GM13976 (cell line): ENCODE measurements at regions not wholly inside any gene's neighbourhood (a gene's known extent, or its start where the extent isn't known, plus 50 kb on each side); places are given as distances from the start of the nearest gene placed in this dataset.

Experiments used
- DNase-seq: peaks from one replicate; pipeline ENCODE4 v3.0.0; 2012; ENCODE audit warnings: low spot score
- in situ Hi-C: fragments of 300-500 bp; cut with MboI; formaldehyde crosslinking; loops from one replicate; pipeline ENCODE4 v1.12.0; 2022; ENCODE audit warnings: low sequenced_read_pairs, mixed read lengths, inconsistent platforms; ENCODE audit not compliant: unreplicated experiment
- TF ChIP-seq, protein P1 (sequence below): IDR thresholded peaks from 2 replicates; pipeline ENCODE4 v1.5.1; 2012; ENCODE audit warnings: borderline replicate concordance, mild to moderate bottlenecking; ENCODE audit not compliant: insufficient read depth; ENCODE audit errors: extremely low read depth, missing control alignments, control extremely low read depth

DNA sequence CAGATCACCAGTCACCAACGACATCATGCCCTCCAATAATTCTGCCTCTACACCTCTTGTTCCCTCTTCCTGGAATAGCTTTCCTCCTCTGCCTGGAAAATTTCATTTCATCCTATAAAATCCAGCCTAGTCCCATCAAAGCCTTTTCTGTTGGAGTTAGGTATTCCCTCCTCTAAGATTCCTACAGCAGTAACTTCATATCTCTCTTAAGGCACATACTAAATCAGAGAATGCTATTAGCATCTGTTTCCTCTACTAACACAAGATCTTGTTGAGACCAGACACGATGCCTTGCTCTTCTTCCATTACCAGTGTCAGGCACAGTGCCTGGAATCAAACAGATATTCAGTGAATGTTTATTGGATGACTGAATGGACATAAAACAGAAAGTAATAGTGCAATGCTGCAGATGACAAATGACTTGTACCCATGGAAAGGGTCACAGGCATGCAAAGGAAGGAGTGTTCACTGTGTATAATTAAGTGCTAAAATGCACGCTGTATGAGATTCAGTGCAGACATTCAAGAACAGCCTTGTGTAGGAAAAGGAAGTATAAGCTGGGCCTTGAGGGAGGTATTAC, 342.0 kb upstream of the ACVR2A start:
- TF ChIP-seq, protein P1, sequence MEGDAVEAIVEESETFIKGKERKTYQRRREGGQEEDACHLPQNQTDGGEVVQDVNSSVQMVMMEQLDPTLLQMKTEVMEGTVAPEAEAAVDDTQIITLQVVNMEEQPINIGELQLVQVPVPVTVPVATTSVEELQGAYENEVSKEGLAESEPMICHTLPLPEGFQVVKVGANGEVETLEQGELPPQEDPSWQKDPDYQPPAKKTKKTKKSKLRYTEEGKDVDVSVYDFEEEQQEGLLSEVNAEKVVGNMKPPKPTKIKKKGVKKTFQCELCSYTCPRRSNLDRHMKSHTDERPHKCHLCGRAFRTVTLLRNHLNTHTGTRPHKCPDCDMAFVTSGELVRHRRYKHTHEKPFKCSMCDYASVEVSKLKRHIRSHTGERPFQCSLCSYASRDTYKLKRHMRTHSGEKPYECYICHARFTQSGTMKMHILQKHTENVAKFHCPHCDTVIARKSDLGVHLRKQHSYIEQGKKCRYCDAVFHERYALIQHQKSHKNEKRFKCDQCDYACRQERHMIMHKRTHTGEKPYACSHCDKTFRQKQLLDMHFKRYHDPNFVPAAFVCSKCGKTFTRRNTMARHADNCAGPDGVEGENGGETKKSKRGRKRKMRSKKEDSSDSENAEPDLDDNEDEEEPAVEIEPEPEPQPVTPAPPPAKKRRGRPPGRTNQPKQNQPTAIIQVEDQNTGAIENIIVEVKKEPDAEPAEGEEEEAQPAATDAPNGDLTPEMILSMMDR, result no peak

DNA sequence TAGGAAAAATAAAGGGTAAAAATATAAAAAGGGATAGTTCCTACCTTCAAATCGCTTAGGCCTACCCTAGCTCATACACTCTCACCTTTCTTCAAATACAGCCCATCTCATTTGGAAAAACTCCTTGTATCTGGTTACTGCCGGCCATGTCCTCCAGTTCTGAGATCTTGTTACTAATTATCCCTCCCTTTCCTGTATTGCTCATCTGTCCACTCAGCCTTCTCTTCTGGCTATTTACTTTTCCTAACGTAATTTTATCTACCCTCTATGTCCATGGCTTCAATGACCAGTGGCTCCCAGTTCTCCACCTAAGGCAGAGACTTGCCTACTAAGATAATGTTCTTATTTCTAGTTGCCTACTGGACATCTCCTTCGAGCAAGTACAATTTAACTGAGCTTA, 342.9 kb upstream of the ACVR2A start:
- in situ Hi-C loops, result no loop called here
- DNase-seq, result no peak
- TF ChIP-seq, protein P1, result no peak

More for the DNA sequence above, 342.0 kb upstream of the ACVR2A start:
- in situ Hi-C loops, result no loop called here
- DNase-seq, result no peak

DNA sequence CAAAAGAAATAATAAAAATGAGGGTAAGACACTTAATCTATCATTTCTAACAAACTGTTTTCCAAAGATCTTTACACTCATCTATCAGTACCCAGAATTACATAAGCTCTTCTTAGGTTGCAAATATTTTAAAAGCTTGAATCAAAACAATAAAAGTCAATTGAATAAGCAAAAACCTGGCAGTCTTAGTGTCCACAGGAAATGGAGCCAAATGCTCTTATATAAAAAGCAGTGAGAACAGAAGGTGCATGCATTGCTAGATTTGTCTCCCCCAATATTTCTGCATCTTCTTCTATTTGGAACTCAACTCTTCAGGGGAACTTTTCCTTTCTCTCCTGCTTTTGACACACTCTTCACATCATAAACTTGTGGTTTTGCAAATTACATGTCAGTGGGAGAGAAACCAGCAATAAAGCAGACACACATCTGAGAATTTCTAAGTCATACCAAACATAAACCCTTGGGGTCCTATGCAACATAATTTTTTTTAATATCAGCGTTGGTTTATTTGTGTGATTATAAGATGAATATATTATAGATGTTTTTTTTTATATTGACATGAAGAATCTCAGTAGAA, 343.9 kb upstream of the ACVR2A start:
- in situ Hi-C loops, result no loop called here
- DNase-seq, result no peak

DNA sequence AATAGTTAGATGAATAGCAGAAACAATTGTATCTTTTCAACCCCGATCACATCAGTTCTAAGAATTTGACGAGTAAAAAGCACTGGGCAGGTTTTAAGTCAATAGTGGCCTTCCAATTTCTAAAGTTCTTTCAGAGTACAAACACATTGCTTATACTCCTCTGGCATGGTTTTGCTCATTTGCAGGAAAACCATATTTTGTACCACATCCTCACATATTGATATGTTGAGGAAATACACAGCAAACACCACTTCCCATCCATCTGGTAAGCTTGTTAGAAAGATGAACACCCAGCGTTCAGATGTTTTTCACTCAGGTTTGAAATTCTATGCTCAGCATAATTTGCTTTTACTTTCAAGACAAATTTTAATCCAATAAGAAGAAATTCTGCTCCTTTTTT, 344.6 kb upstream of the ACVR2A start:
- TF ChIP-seq, protein P1, result no peak
- DNase-seq, result no peak
- in situ Hi-C loops, result no loop called here

More for the DNA sequence above, 343.9 kb upstream of the ACVR2A start:
- TF ChIP-seq, protein P1, result no peak

DNA sequence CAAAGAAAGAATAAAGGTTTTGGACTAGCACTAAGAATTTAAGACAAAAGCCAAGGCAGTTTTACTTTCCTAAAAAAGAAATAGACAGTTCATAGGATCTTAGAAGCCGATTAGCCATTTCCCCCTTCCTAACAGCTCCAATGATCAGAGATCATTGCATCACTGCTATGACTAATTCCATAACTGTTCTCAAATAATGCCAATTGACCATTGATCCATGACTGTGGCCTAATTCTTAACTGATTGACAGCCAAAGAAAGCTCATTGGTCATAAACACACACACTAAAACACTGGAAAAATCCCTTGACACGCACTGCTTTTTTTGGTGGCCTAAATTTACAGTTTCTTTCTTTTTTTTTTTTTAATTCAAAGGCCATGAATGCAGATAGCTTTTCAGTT, 345.0 kb upstream of the ACVR2A start:
- TF ChIP-seq, protein P1, result no peak
- no peak for DNase-seq
- in situ Hi-C loops, result no loop called here

DNA sequence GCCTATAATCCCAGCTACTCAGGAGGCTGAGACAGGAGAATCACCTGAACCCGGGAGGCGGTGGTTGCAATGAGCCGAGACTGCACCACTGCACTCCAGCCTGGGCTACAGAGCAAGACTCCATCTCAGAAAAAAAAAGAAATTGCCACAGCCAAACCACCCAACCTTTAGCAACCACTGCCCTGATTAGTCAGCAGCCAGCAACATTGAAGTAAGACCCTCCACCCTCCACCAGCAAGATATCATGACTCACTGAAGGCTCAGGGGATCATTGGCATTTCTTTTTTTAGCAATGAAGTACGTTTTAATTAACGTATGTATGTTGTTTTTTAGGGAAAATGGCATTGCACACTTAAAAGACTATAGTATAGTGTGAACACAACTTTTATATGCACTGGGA, 349.1 kb upstream of the ACVR2A start:
- in situ Hi-C loops, result no loop called here
- no peak for DNase-seq
- TF ChIP-seq, protein P1, result no peak
